Testis (tissue), 2 donors: ENCODE measurements at regions not wholly inside any gene's neighbourhood (a gene's known extent, or its start where the extent isn't known, plus 50 kb on each side); places are given as distances from the start of the nearest gene placed in this dataset.

Experiments used
- DNase-seq: peaks from one replicate; pipeline ENCODE4 v3.0.0-alpha.2; 2019
- H3K27ac ChIP-seq, 2 donors: fragments of 200-600 bp; sonication (generic); one replicate each; pipeline ENCODE4 v1.5.1; 2019
- H3K27me3 ChIP-seq: fragments of 200-600 bp; sonication (generic); one replicate; pipeline ENCODE4 v1.5.1; 2019
- H3K36me3 ChIP-seq: fragments of 200-600 bp; sonication (generic); one replicate; pipeline ENCODE4 v1.5.1; 2017; ENCODE audit warnings: low read depth; ENCODE audit errors: missing control alignments
- H3K4me1 ChIP-seq: fragments of 200-600 bp; sonication (generic); one replicate; pipeline ENCODE4 v1.5.1; 2019
- H3K4me3 ChIP-seq, 2 donors: fragments of 200-600 bp; sonication (generic); one replicate each; pipeline ENCODE4 v1.5.1; 2017 to 2019
- H3K9me3 ChIP-seq: fragments of 200-600 bp; sonication (generic); one replicate; pipeline ENCODE4 v1.5.1; 2017
- CTCF ChIP-seq, 3 experiments: fragments of 450-650 bp in 2 of 3; fragments of 200-600 bp in 1 of 3; sonication (generic) in 1 of 3; IDR thresholded peaks; one replicate each; pipeline ENCODE4 v1.5.1; 2016 to 2019; ENCODE audit warnings: antibody characterized with exemption in 3 of 3, mild to moderate bottlenecking in 2 of 3, moderate library complexity in 1 of 3
- POLR2A ChIP-seq: fragments of 450-650 bp; IDR thresholded peaks from one replicate; pipeline ENCODE4 v1.6.1; 2017; ENCODE audit warnings: antibody characterized with exemption, mild to moderate bottlenecking, moderate library complexity
- WGBS, 2 donors: methylation state at CpG; one replicate each; pipeline ENCODE4 v1.1.5; 2018; 5-methylcytosine and 5-hydroxymethylcytosine counted together
- intact Hi-C: fragments of 100-400 bp; cut with DNase I; formaldehyde crosslinking; loops from one replicate; pipeline ENCODE4 v1.15.1; 2023; ENCODE audit warnings: low total_unique reads

GRCh38 chr17:14903854-14904253 lies 361.3 kb downstream of the PMP22 start:
- intact Hi-C loops = no loop called here
- H3K27me3 ChIP-seq = no peaks in the 10 kb centered on the region
- WGBS, 2 donors = 33 to 62% methylated on average over 1 of the region's 1 CpG
- no peak overlapping the region for H3K27ac ChIP-seq
- H3K36me3 ChIP-seq = no peaks in the 10 kb centered on the region
- no peaks in the 10 kb centered on the region for H3K4me1 ChIP-seq
- no peak for DNase-seq
- H3K9me3 ChIP-seq = no peaks in the 10 kb centered on the region
- H3K4me3 ChIP-seq = no peak overlapping the region
- TF ChIP-seq POLR2A (no peak), CTCF (IDR thresholded peaks at IDR 0.05) (no peak)

DNA sequence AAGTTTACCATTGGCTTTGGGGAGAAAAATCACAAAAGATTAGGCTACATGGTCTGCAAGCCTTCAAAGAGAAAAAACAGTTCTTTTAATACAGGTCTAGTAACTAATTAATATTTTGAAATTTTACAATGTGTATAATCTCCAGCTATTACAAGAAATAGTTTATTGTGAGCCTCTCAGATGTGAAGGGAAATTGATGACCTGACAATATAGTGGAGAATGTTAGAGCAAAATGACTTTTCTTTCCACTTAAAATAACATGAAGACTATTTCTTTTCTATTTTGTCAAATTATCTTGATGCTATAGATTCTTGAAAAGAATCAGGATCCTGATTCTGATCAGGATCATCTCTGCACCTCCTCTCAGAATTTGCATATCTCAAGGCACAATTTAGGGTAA lies 362.3 kb downstream of the PMP22 start:
- H3K9me3 ChIP-seq = no peaks in the 10 kb centered on the region
- no peaks in the 10 kb centered on the region for H3K36me3 ChIP-seq
- no peaks in the 10 kb centered on the region for H3K27me3 ChIP-seq
- H3K27ac ChIP-seq = no peak overlapping the region
- H3K4me3 ChIP-seq = no peak overlapping the region
- H3K4me1 ChIP-seq = no peaks in the 10 kb centered on the region
- no peak for DNase-seq
- TF ChIP-seq POLR2A (no peak), CTCF (IDR thresholded peaks at IDR 0.05) (no peak)
- intact Hi-C loops = no loop called here

DNA sequence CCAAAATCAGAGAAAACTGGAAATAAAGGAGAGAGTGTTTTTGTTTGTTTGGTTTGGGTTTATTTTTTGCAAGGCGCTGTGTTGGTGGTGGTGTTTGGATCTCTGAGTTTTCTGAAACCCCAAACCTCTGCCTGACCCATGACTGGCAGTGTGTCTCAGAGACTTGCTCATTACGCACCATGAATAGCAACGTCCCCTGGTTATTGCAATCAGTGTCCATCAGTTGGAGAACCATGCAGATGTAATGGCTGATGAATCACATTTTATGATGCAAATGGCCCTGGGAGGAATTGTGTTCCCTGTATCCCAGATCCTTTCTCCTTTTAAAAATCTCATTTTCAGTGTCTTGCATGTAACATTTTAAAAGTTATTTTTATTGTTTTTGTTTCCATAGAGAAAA lies 362.8 kb downstream of the PMP22 start:
- DNase-seq = no peak
- WGBS, 2 donors = 79 to 84% methylated on average over 3 of the region's 3 CpGs
- no peaks in the 10 kb centered on the region for H3K36me3 ChIP-seq
- no peaks in the 10 kb centered on the region for H3K27me3 ChIP-seq
- no peaks in the 10 kb centered on the region for H3K9me3 ChIP-seq
- H3K27ac ChIP-seq = no peak overlapping the region
- TF ChIP-seq POLR2A = no peak
- no peak for TF ChIP-seq CTCF (IDR thresholded peaks at IDR 0.05)
- intact Hi-C loops = no loop called here
- no peaks in the 10 kb centered on the region for H3K4me1 ChIP-seq
- no peak overlapping the region for H3K4me3 ChIP-seq

- Histone ChIP-seq H3K9me3 (no peaks in the 10 kb centered on the region), H3K4me1 (no peaks in the 10 kb centered on the region), H3K4me3 (no peak overlapping the region), H3K27me3 (no peaks in the 10 kb centered on the region), H3K36me3 (no peaks in the 10 kb centered on the region), H3K27ac (no peak overlapping the region)
- TF ChIP-seq CTCF (IDR thresholded peaks at IDR 0.05) (no peak), POLR2A (no peak)
- 73 to 81% methylated on average over 2 of the region's 2 CpGs for WGBS, 2 donors
- no peak for DNase-seq
- intact Hi-C loops = no loop called here
Observed at GRCh38 chr17:14901376-14901775, 363.8 kb downstream of the PMP22 start.

DNA sequence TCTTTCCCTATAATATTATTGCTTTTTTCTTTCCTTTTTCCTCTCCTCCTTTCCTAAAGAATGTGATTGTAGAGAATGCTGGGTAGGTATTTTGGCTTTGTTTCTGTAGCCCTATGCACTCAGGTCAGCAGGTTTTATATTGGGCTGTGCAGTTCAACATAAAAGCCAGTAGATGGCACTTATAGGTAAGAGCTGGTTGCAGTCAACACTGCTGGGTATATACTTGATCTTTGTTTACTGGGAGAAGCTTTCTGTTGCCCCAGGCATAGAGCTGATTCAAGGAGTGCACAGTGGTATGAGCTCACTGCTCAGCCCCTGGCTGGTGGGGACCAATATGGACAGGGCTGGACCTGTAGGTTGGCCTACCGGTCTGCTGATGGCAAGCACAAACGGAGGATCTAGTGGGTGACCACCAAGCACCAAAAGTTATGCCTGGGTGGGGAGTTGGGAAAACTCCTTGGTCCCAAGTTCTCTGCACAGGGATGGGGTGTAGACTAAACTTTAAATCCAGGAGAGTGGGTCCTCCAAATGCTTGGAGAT lies 378.9 kb downstream of the PMP22 start:
- Histone ChIP-seq H3K4me1 (no peaks in the 10 kb centered on the region), H3K9me3 (no peaks in the 10 kb centered on the region), H3K4me3 (no peak overlapping the region), H3K27me3 (no peaks in the 10 kb centered on the region), H3K27ac (no peak overlapping the region), H3K36me3 (no peaks in the 10 kb centered on the region)
- 80 to 96% methylated on average over 1 to 2 of the region's 2 CpGs for WGBS, 2 donors
- no peak for DNase-seq
- TF ChIP-seq POLR2A (no peak), CTCF (IDR thresholded peaks at IDR 0.05) (peak in 1 of 3 experiments; percentile 37)
- intact Hi-C loops = no loop called here
